ENCODE measurements at regions not wholly inside any gene's neighbourhood (a gene's known extent, or its start where the extent isn't known, plus 50 kb on each side); places are given as distances from the start of the nearest gene placed in this dataset.

GRCh38 chr2:567496-567864 lies 109.7 kb downstream of the TMEM18 start:
- H3K9me1 ChIP-seq (replicated peaks; ENCODE audit: control insufficient read depth, extremely low read depth, insufficient read depth, low read length) = no peaks in the 10 kb centered on the region
- intact Hi-C loops (cut with micrococcal nuclease) (no loop called here), dilution Hi-C loops (cut with MboI; ENCODE audit: extremely low pct_ligation_motif_present, low sequenced_read_pairs) (no loop called here)
- H3K27me3 ChIP-seq (ENCODE audit: control insufficient read depth in 2 of 2, insufficient read depth in 2 of 2, low read length in 2 of 2) = no peaks in the 10 kb centered on the region
- ChIA-PET POLR2A (no interaction called here), CTCF (no interaction called here)
- H3K9me3 ChIP-seq (replicated peaks; ENCODE audit: control insufficient read depth, insufficient read depth, low read length) = peaks cover 4% of the 10 kb centered on the region
- no peak overlapping the region for H3K27ac ChIP-seq (ENCODE audit: insufficient read depth, low read depth, low read length)
- DNase-seq (ENCODE audit: low read depth, low spot score) (no peak), FAIRE-seq (no peak)
- TF ChIP-seq FOS (IDR thresholded peaks at IDR 0.05; ENCODE audit: borderline replicate concordance, insufficient read depth, low read length) (no peak), JUN (IDR thresholded peaks at IDR 0.05; ENCODE audit: borderline replicate concordance, insufficient read depth, insufficient read length, low read depth) (no peak), GATA2 (IDR thresholded peaks at IDR 0.05; ENCODE audit: insufficient read depth, insufficient read length, low read depth, low read length) (no peak)
- H3K4me3 ChIP-seq (replicated peaks in 1 of 3; ENCODE audit: insufficient read depth in 1 of 3, low read depth in 1 of 3, low read length in 3 of 3) = no peak overlapping the region
- no peak overlapping the region for H2AFZ ChIP-seq (ENCODE audit: low read depth, low read length)
- H3K4me1 ChIP-seq (ENCODE audit: control insufficient read depth, extremely low read depth, insufficient read depth, low read length) = no peaks in the 10 kb centered on the region
- H3K9ac ChIP-seq (replicated peaks; ENCODE audit: extremely low read depth, insufficient read depth, low read length) = no peak overlapping the region
- no TSS peak for BruUV-seq (replicated peaks)
- H3K79me2 ChIP-seq (ENCODE audit: control insufficient read depth, insufficient read depth, low read length) = no peaks in the 10 kb centered on the region
- no peaks in the 10 kb centered on the region for H3K36me3 ChIP-seq (ENCODE audit: control insufficient read depth in 2 of 2, extremely low read depth in 1 of 2, insufficient read depth in 2 of 2, low read length in 2 of 2)
- H3K4me2 ChIP-seq (ENCODE audit: insufficient read depth, low read length) = no peak overlapping the region
- no peaks in the 10 kb centered on the region for H4K20me1 ChIP-seq (replicated peaks; ENCODE audit: control insufficient read depth, extremely low read depth, insufficient read depth, low read length)

- no peak for DNase-seq (ENCODE audit: low read depth, low spot score)
- Histone ChIP-seq H2AFZ (ENCODE audit: low read depth, low read length) (no peak overlapping the region), H3K4me3 (replicated peaks in 1 of 3; ENCODE audit: insufficient read depth in 1 of 3, low read depth in 1 of 3, low read length in 3 of 3) (no peak overlapping the region), H3K36me3 (ENCODE audit: control insufficient read depth in 2 of 2, extremely low read depth in 1 of 2, insufficient read depth in 2 of 2, low read length in 2 of 2) (no peaks in the 10 kb centered on the region), H3K9me3 (replicated peaks; ENCODE audit: control insufficient read depth, insufficient read depth, low read length) (peaks cover 5% of the 10 kb centered on the region), H3K9me1 (replicated peaks; ENCODE audit: control insufficient read depth, extremely low read depth, insufficient read depth, low read length) (no peaks in the 10 kb centered on the region), H3K4me2 (ENCODE audit: insufficient read depth, low read length) (no peak overlapping the region), H3K9ac (replicated peaks; ENCODE audit: extremely low read depth, insufficient read depth, low read length) (no peak overlapping the region), H3K4me1 (ENCODE audit: control insufficient read depth, extremely low read depth, insufficient read depth, low read length) (no peaks in the 10 kb centered on the region), H3K27ac (ENCODE audit: insufficient read depth, low read depth, low read length) (no peak overlapping the region), H3K79me2 (ENCODE audit: control insufficient read depth, insufficient read depth, low read length) (no peaks in the 10 kb centered on the region), H4K20me1 (replicated peaks; ENCODE audit: control insufficient read depth, extremely low read depth, insufficient read depth, low read length) (no peaks in the 10 kb centered on the region), H3K27me3 (ENCODE audit: control insufficient read depth in 2 of 2, insufficient read depth in 2 of 2, low read length in 2 of 2) (no peaks in the 10 kb centered on the region)
- POLR2A ChIA-PET = no interaction called here
- intact Hi-C loops (cut with micrococcal nuclease) = no loop called here
- CTCF ChIA-PET = no interaction called here
- BruUV-seq (replicated peaks) = no TSS peak
- TF ChIP-seq JUN (IDR thresholded peaks at IDR 0.05; ENCODE audit: borderline replicate concordance, insufficient read depth, insufficient read length, low read depth) = no peak
- no peak for TF ChIP-seq MAX (IDR thresholded peaks at IDR 0.05; ENCODE audit: insufficient read depth, insufficient read length)
- no peak for TF ChIP-seq FOS (IDR thresholded peaks at IDR 0.05; ENCODE audit: borderline replicate concordance, insufficient read depth, low read length)
- TF ChIP-seq CTCF (IDR thresholded peaks at IDR 0.05; ENCODE audit: extremely low read depth in 1 of 2, insufficient read depth in 1 of 2, low read depth in 1 of 2, low read length in 2 of 2) = no peak
- no peak for TF ChIP-seq MYC (IDR thresholded peaks at IDR 0.05; ENCODE audit: low read depth, low read length)
- TF ChIP-seq GATA2 (IDR thresholded peaks at IDR 0.05; ENCODE audit: insufficient read depth, insufficient read length, low read depth, low read length) = no peak
- no peak for FAIRE-seq
- dilution Hi-C loops (cut with MboI; ENCODE audit: extremely low pct_ligation_motif_present, low sequenced_read_pairs) = no loop called here
Observed at GRCh38 chr2:566379-567313, 110.6 kb downstream of the TMEM18 start.

All from endothelial cell of umbilical vein (primary cell).